A673 (cell line): ENCODE measurements at regions not wholly inside any gene's neighbourhood (a gene's known extent, or its start where the extent isn't known, plus 50 kb on each side); places are given as distances from the start of the nearest gene placed in this dataset.

Experiments
- CTCF ChIP-seq: fragments of 300-800, 200-600 bp; sonication (generic); conservative IDR thresholded peaks from 2 replicates; pipeline ENCODE4 v1.5.1; 2017; ENCODE audit warnings: low read depth, mild to moderate bottlenecking, antibody characterized with exemption, low read length, moderate library complexity, mixed read lengths
- EZH2 ChIP-seq: fragments of 200-600 bp; sonication (generic); IDR thresholded peaks from 2 replicates; pipeline ENCODE4 v1.6.1; 2017; ENCODE audit warnings: borderline replicate concordance, low read depth, mild to moderate bottlenecking, mixed read lengths, antibody characterized with exemption, low read length; ENCODE audit not compliant: poor library complexity, severe bottlenecking

DNA sequence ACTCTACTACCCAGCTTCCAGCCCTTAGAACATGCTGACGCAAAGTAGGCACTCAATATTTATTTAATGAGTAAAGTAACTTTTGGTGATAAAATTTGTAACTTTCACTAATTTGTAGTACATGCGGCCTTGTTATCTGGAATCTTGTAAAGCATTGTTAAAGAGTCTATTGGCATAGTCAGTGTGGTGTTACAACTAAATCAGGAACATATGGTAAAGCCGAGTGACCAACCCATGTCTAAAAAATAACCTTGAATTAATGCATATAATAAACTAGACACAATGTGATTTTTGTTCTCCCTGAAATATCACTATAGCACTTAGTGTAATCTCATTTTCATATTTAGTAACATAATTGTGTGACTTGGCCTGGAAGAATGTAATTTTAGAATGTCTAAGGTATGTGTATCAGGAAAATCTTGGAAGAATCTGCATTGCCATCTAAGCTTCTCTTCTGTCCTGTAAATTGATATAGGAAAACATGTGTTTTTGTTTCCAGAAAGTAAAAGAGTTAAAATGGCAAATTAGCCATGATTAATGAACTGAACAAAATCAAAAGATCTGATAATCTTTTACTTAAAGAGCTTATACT is 256.7 kb upstream of the GNAI1 start:
- TF ChIP-seq CTCF: no peak
- no peak for TF ChIP-seq EZH2
